HG02973 (cell line): ENCODE measurements at regions not wholly inside any gene's neighbourhood (a gene's known extent, or its start where the extent isn't known, plus 50 kb on each side); places are given as distances from the start of the nearest gene placed in this dataset.

Experiments
- ATAC-seq: cut with Tn5 transposase; IDR thresholded peaks from one replicate; pipeline ENCODE4 v1.9.1; 2021; ENCODE audit warnings: moderate library complexity; ENCODE audit not compliant: unreplicated experiment

- no peak for ATAC-seq
Measured at GRCh38 chr2:18200771-18201170, 322.3 kb downstream of the KCNS3 start.

DNA sequence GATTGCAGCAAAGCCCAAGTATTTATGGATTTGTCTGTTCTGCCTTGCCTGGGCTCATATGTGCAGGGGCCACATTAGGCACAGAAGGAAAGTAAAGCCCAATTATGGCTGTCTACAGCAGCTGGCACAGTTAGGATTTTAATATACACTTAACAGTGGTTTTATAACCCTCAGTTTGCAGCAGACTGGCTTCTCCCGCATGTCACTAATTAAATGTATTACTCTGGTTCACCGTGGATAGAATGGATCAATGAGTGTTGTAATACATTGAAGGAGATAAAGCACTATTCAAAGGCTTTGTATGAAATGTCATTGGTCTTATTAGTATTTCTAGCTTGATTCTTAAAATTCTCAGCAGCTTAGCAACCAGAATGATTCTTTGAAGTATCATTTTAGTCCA lies 320.2 kb downstream of the KCNS3 start:
- no peak for ATAC-seq

DNA sequence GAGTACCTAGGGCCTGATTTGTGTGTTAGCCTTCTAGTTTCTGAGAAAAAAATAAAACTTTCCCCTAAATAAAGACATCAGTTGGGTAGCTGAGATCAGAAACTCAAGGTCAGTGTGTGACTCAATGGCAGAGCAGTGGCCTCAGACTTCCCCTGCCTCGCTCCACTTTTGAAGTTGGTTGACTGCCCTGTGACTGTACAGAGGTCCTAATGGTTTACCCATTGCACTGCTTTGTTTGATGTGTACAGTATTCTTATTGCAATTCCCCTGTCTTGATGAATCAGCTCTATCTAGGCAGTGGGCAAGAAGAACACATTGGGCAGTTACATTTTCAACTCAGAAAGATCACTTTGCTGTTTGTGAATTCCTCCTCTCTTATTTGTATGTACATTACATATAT lies 315.7 kb downstream of the KCNS3 start:
- ATAC-seq: no peak

DNA sequence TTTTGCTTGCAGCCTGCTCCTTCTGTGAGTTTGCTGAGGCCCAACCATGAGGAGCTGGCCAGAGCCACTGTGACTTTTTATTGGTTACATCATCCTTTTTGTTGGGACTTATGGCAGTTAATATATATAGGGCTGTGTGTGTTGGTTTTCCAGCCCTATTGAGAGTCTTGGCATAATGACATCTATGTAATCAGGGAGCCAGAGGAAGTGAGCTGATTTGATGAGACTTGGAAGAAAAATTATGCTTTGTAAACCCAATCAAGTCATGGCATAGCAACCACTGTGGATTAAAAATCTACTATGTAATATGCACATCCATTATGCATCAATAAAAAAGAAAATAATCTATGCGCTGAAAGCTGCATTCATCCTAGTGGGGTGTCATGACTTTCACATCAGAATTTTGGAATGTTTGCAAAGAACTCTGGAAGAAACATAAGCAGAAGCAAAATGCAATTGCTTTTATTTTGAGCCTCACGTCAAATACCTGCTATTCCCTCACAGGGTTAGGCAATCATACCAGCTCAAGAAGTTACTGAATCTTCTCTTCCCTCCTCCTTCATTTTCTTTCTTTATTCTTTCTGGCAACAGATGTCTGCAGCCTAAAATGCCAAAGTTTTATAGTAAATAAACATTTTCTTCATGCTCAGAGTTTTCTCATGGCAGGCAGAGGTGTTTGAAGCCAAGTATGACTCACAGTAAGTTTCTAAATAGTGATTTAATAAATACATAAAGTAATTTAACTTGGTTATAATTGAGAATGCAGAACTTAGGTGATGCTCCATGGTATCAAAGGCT lies 308.5 kb downstream of the KCNS3 start:
- ATAC-seq: no peak

DNA sequence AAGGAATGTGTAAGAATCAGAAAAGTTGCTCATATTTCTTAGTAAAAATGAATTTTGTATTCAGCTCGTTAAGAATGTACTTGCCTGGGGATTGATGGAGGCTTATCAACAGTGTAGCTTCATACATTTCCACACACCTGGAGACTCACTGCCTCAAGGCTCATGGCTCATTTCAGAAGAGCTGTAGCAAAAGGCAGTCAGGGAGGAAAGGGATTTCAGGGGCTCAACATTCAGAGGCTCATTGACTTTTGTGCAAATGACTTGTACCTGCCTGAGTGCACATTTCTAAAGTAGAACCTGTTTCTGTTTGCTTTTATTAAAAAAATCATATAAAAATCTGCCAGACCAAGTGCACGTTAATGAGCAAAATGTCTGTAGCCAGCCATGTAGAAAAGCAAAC lies 304.4 kb downstream of the KCNS3 start:
- ATAC-seq: no peak

DNA sequence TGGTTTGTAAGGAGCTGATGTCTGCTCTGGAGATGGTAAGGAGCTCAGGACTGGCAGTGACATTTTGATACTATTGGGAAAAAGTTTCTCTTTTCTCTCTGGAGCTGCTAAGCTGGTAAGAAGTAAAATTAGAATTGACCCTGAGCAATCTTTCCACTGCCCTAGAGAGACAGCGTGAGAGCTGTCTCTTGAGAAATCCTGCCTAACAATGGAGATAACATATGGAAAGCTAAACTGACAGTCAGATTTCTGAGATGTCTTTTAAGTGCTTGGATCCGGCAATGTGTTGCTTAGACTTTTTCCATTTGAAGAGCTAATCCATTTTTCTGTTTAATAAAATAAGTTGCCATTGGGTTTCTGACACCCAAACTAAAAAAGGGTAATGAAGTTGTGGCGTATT lies 302.4 kb downstream of the KCNS3 start:
- ATAC-seq: no peak

GRCh38 chr2:18180031-18180610 lies 301.7 kb downstream of the KCNS3 start:
- ATAC-seq: no peak

GRCh38 chr2:18178736-18179349 lies 300.4 kb downstream of the KCNS3 start:
- peak; percentile 83 for ATAC-seq

- ATAC-seq: no peak
Measured at GRCh38 chr2:18176679-18177215, 298.3 kb downstream of the KCNS3 start.

GRCh38 chr2:18172607-18173006 lies 294.1 kb downstream of the KCNS3 start:
- ATAC-seq: no peak

DNA sequence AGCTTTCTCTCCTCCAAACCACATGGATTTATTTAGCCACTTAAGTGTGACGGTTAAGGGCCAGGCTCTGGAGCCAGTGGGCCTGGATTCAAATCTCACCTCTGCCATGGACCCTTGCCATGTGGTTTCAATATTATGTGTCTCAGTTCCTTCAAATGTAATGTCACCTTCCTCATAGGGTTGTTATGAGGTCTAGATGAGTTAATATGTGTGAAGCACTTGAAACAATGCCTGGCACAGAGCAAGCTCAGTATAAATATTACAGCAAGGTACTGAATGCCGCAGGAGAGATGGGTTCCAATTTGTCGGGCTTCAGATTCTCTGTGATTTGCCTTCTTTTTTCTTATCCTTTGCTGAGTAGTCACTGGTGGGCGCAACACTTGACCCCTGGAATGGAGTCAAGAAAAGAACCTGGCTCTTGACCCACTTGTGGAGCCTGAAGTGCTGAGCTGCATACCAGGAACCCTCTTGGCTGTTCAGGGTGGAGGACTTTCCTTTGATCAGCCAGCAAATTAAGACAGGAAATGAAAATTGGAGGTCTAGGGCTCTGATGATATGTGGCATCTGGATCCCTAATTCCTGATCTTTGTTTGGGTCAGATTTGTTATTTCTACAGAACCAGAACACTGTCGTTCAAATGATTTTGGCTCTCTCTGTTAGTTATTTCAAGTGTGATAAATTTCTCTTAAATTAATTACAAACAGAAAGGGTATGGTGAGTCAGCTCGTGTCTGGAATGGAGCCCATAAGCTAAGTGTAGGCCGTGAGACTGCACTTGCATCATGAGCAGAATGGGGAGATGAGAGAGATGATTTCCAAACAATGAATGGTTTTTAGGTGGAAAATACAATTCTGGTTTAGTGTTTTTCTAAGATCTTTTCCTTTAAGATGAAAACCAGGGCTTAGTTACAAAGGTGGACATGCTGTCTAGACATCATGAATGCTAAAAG lies 293.0 kb downstream of the KCNS3 start:
- no peak for ATAC-seq

DNA sequence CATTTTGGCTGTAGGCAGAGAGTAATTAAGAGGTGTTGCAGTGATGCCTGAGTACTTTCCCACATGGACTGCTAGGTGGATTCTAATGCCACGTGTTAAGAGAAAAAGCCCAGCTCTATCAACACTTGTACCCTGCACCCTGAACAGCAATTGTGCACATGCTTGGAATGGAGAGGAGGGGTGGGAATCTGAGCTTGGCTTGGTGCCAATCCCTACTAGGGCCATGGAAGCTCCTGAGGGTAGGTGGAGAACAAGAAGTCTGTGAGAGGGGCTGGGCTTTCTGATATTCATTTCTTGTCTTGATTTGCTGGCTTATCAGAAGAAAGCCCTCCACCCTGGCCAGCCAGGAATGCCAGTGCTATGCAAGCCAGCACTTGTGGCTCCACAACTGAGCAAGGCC lies 292.2 kb downstream of the KCNS3 start:
- ATAC-seq: no peak

GRCh38 chr2:18169893-18170175 lies 291.4 kb downstream of the KCNS3 start:
- no peak for ATAC-seq

- ATAC-seq: no peak
Measured at GRCh38 chr2:18169121-18169892, 290.8 kb downstream of the KCNS3 start.

DNA sequence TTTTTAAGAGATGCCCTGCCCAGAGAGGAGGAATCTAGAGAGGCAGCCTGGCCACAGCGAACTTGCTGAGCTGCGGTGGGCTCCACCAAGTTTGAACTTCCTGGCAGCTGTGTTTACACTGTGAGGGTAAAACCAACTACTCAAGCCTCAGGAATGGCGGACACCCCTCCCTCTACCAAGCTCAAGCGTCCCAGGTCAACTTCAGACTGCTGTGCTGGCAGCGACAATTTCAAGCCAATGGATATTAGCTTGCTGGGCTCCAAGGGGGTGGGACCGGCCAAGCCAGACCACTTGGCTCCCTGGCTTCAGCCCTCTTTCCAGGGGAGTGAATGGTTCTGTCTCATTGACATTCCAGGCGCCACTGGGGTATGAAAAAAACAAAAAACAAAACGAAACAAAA lies 289.4 kb downstream of the KCNS3 start:
- no peak for ATAC-seq

DNA sequence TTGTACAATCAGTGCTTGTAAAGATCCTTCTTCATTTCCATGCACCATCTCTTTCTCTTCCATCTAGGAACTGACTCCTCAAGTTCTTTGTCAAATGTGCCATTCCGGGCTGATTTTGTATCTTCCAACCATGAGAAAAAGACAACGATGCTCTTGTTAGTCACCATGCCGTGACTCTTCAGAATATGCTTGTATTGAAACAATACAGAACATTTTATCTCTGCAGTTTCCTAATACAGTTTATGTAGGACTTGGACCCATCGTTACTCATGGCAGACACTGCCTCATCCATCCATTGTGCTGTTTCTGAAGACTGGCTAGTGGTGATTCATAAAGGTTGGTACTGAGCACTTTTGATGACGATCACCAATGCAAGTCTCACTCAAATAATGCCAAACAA lies 283.2 kb downstream of the KCNS3 start:
- no peak for ATAC-seq

DNA sequence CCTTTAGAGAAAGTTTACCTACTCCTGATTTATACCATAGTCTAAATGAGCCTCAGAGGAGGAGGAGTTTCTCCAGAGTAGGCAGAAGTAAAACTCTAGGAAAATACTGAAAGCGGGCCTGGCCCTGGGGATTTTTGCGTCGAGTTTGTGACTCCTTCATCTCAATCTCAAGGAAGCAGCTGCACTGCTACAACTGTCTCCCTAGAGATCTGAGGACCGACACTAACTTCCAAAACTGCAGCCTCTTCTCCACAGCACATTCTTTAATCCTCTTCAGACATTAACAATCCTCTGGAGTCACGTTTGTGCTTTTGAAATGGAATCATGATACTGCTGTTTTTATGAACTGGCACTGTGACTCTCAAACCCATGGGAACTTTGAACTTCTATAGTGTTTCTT lies 281.4 kb downstream of the KCNS3 start:
- ATAC-seq: no peak

GRCh38 chr2:18156421-18156820 lies 278.0 kb downstream of the KCNS3 start:
- ATAC-seq: no peak

GRCh38 chr2:18156002-18156401 lies 277.5 kb downstream of the KCNS3 start:
- no peak for ATAC-seq

DNA sequence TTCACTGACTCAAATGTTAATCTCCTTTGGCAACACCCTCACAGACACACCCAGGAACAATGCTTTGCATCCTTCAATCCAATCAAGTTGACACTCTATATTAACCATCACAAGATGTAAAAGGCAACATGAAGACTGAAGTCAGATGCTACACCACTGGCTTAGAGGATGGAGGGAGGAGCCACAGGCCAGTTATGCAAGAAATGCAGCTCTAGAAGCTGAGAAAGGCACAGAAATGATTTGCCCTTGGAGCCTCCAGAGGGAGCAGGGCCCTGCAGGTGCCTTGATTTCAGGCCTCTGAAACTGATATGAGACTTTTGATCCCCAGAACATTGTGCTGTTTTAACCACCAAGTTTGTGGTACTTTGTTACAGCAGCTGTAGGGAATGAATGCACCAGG lies 276.3 kb downstream of the KCNS3 start:
- no peak for ATAC-seq
